ENCODE measurements at regions not wholly inside any gene's neighbourhood (a gene's known extent, or its start where the extent isn't known, plus 50 kb on each side); places are given as distances from the start of the nearest gene placed in this dataset.

- peak in 1 of 2 experiments; percentile 24; a peak in 1 of 3 replicates for TF ChIP-seq POLR2A (IDR thresholded peaks at IDR 0.05; ENCODE audit: control extremely low read depth in 1 of 2, low read depth in 2 of 2, low read length in 2 of 2)
- TF ChIP-seq, protein P1, sequence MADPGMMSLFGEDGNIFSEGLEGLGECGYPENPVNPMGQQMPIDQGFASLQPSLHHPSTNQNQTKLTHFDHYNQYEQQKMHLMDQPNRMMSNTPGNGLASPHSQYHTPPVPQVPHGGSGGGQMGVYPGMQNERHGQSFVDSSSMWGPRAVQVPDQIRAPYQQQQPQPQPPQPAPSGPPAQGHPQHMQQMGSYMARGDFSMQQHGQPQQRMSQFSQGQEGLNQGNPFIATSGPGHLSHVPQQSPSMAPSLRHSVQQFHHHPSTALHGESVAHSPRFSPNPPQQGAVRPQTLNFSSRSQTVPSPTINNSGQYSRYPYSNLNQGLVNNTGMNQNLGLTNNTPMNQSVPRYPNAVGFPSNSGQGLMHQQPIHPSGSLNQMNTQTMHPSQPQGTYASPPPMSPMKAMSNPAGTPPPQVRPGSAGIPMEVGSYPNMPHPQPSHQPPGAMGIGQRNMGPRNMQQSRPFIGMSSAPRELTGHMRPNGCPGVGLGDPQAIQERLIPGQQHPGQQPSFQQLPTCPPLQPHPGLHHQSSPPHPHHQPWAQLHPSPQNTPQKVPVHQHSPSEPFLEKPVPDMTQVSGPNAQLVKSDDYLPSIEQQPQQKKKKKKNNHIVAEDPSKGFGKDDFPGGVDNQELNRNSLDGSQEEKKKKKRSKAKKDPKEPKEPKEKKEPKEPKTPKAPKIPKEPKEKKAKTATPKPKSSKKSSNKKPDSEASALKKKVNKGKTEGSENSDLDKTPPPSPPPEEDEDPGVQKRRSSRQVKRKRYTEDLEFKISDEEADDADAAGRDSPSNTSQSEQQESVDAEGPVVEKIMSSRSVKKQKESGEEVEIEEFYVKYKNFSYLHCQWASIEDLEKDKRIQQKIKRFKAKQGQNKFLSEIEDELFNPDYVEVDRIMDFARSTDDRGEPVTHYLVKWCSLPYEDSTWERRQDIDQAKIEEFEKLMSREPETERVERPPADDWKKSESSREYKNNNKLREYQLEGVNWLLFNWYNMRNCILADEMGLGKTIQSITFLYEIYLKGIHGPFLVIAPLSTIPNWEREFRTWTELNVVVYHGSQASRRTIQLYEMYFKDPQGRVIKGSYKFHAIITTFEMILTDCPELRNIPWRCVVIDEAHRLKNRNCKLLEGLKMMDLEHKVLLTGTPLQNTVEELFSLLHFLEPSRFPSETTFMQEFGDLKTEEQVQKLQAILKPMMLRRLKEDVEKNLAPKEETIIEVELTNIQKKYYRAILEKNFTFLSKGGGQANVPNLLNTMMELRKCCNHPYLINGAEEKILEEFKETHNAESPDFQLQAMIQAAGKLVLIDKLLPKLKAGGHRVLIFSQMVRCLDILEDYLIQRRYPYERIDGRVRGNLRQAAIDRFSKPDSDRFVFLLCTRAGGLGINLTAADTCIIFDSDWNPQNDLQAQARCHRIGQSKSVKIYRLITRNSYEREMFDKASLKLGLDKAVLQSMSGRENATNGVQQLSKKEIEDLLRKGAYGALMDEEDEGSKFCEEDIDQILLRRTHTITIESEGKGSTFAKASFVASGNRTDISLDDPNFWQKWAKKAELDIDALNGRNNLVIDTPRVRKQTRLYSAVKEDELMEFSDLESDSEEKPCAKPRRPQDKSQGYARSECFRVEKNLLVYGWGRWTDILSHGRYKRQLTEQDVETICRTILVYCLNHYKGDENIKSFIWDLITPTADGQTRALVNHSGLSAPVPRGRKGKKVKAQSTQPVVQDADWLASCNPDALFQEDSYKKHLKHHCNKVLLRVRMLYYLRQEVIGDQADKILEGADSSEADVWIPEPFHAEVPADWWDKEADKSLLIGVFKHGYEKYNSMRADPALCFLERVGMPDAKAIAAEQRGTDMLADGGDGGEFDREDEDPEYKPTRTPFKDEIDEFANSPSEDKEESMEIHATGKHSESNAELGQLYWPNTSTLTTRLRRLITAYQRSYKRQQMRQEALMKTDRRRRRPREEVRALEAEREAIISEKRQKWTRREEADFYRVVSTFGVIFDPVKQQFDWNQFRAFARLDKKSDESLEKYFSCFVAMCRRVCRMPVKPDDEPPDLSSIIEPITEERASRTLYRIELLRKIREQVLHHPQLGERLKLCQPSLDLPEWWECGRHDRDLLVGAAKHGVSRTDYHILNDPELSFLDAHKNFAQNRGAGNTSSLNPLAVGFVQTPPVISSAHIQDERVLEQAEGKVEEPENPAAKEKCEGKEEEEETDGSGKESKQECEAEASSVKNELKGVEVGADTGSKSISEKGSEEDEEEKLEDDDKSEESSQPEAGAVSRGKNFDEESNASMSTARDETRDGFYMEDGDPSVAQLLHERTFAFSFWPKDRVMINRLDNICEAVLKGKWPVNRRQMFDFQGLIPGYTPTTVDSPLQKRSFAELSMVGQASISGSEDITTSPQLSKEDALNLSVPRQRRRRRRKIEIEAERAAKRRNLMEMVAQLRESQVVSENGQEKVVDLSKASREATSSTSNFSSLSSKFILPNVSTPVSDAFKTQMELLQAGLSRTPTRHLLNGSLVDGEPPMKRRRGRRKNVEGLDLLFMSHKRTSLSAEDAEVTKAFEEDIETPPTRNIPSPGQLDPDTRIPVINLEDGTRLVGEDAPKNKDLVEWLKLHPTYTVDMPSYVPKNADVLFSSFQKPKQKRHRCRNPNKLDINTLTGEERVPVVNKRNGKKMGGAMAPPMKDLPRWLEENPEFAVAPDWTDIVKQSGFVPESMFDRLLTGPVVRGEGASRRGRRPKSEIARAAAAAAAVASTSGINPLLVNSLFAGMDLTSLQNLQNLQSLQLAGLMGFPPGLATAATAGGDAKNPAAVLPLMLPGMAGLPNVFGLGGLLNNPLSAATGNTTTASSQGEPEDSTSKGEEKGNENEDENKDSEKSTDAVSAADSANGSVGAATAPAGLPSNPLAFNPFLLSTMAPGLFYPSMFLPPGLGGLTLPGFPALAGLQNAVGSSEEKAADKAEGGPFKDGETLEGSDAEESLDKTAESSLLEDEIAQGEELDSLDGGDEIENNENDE (IDR thresholded peaks at IDR 0.05; ENCODE audit: insufficient replicate concordance, low read length): no peak
- TF ChIP-seq POLR2AphosphoS5 (IDR thresholded peaks at IDR 0.05; ENCODE audit: low read depth, low read length): no peak
- TF ChIP-seq SRF (IDR thresholded peaks at IDR 0.05; ENCODE audit: low read depth, low read length): no peak
- no peak for TF ChIP-seq SIX5 (IDR thresholded peaks at IDR 0.05; ENCODE audit: low read depth, low read length)
- peak; percentile 89 for TF ChIP-seq JUND (IDR thresholded peaks at IDR 0.05; ENCODE audit: low read length)
- no peak for TF ChIP-seq CBX8 (IDR thresholded peaks at IDR 0.05; ENCODE audit: borderline replicate concordance, low read depth, low read length)
- TF ChIP-seq CHD2 (IDR thresholded peaks at IDR 0.05; ENCODE audit: low read length): no peak
- TF ChIP-seq MAX (IDR thresholded peaks at IDR 0.05): no peak
- no peak for TF ChIP-seq RFX5 (IDR thresholded peaks at IDR 0.05; ENCODE audit: borderline replicate concordance, low read depth, low read length)
- no peak for TF ChIP-seq SIN3A (conservative IDR thresholded peaks at IDR 0.05 in 1 of 2, IDR thresholded peaks at IDR 0.05 in 1 of 2; ENCODE audit: low read depth in 1 of 2, low read length in 2 of 2)
- peak; percentile 35; the same call in 1 of the 2 replicates for TF ChIP-seq YY1 (IDR thresholded peaks at IDR 0.05; ENCODE audit: low read depth, low read length)
Observed at GRCh38 chr18:35827275-35827902, 145.1 kb upstream of the RMP24 start (continued).
